ENCODE measurements at regions not wholly inside any gene's neighbourhood (a gene's known extent, or its start where the extent isn't known, plus 50 kb on each side); places are given as distances from the start of the nearest gene placed in this dataset.

GRCh38 chr7:91397612-91398011 lies 133.4 kb downstream of the FZD1 start:
- TF ChIP-seq CTCF (IDR thresholded peaks at IDR 0.05) (no peak), POLR2A (IDR thresholded peaks at IDR 0.05) (no peak)
